ENCODE measurements at regions not wholly inside any gene's neighbourhood (a gene's known extent, or its start where the extent isn't known, plus 50 kb on each side); places are given as distances from the start of the nearest gene placed in this dataset.

DNA sequence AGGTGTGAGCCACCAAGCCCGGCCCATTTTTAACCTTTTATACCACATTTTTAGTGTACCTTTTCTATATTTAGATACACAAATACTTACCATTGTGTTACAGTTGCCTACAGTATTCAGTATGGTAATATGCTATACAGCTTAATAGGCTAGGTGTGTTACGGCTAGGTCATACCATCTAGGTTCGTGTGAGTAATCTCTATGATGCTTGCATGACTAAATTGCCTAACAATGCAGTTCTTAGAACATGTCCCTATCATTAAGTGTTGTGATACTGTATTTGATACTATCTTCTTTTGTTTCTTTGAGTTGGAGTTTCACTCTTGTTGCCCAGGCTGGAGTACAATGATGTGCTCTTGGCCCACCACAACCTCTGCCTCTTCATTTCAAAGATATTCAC lies 387.7 kb upstream of the SASH1 start:
- no peak overlapping the region for H3K27ac ChIP-seq (ENCODE audit: low read depth, low read length)
- TF ChIP-seq TAF7 (optimal IDR thresholded peaks at IDR 0.05; ENCODE audit: borderline replicate concordance, low read depth, low read length) (no peak), TEAD4 (IDR thresholded peaks at IDR 0.05; ENCODE audit: low read depth, low read length) (no peak), JUN (IDR thresholded peaks at IDR 0.05; ENCODE audit: low read depth, low read length) (no peak)
- H3K4ac ChIP-seq (replicated peaks; ENCODE audit: insufficient read length, low read depth, low read length), result no peak overlapping the region
- H3K56ac ChIP-seq (replicated peaks; ENCODE audit: insufficient read length, low read depth, low read length), result no peak overlapping the region
- ChIA-PET POLR2A (ENCODE audit: partially characterized antibody) (no interaction called here), CTCF (ENCODE audit: partially characterized antibody) (interaction anchor here (0.6 kb wide), 1 partner anchor 216 kb away, joined by 3 read pairs; no protein-coding TSS in a partner anchor)
- H3K9me3 ChIP-seq (ENCODE audit: insufficient read depth in 2 of 2, low read depth in 1 of 2, low read length in 1 of 2), result no peaks in the 10 kb centered on the region
- H2BK5ac ChIP-seq (ENCODE audit: low read depth, low read length), result no peak overlapping the region
- FAIRE-seq (no peak), DNase-seq (ENCODE audit: low read depth in 1 of 2, low spot score in 2 of 2) (no peak)
- no peak overlapping the region for H2AFZ ChIP-seq (ENCODE audit: low read length)
- H3K4me1 ChIP-seq (replicated peaks in 1 of 4; ENCODE audit: control insufficient read depth in 3 of 4, insufficient read depth in 4 of 4, low read length in 3 of 4), result no peaks in the 10 kb centered on the region
- no peak overlapping the region for H2BK12ac ChIP-seq (ENCODE audit: low read depth, low read length)
- H3K36me3 ChIP-seq (ENCODE audit: control insufficient read depth in 2 of 4, insufficient read depth in 4 of 4, low read length in 3 of 4), result no peaks in the 10 kb centered on the region
- H3K79me1 ChIP-seq (ENCODE audit: low read depth, low read length), result no peaks in the 10 kb centered on the region
- H4K20me1 ChIP-seq (replicated peaks in 1 of 2; ENCODE audit: control insufficient read depth in 1 of 2, insufficient read depth in 2 of 2, low read length in 2 of 2), result peaks cover 0 to 1% of the 10 kb centered on the region in 2 experiments
- no peak overlapping the region for H3K23ac ChIP-seq (ENCODE audit: insufficient read length)
- H4K91ac ChIP-seq (replicated peaks; ENCODE audit: insufficient read length, low read length), result no peak overlapping the region
- H3K14ac ChIP-seq (ENCODE audit: insufficient read length), result no peak overlapping the region
- WGBS, 2 experiments (ENCODE audit: extremely low coverage in 1 of 2, insufficient coverage in 1 of 2, insufficient read length in 1 of 2, insufficient replicate concordance in 2 of 2, low coverage in 1 of 2, low lambda C conversion rate in 2 of 2, missing lambda C conversion rate in 1 of 2), result 95% methylated on average over 3 of the region's 3 CpGs; no CpG with 5 or more reads in 1 of the 2 experiments
- no peak overlapping the region for H3K18ac ChIP-seq (ENCODE audit: extremely low read depth, low read length)
- H2BK15ac ChIP-seq (ENCODE audit: low read length), result no peak overlapping the region
- no peak overlapping the region for H3K4me2 ChIP-seq (ENCODE audit: insufficient read depth in 1 of 2, low read depth in 2 of 2, low read length in 2 of 2)
- H3K4me3 ChIP-seq (ENCODE audit: extremely low read depth in 1 of 4, insufficient read depth in 2 of 4, low read depth in 3 of 4, low read length in 4 of 4), result no peak overlapping the region
- H3K23me2 ChIP-seq (ENCODE audit: low read depth, low read length), result no peaks in the 10 kb centered on the region
- no peak overlapping the region for H3K9ac ChIP-seq (replicated peaks in 1 of 4; ENCODE audit: extremely low read depth in 1 of 4, low read depth in 3 of 4, low read length in 3 of 4)
- no peaks in the 10 kb centered on the region for H3K27me3 ChIP-seq (replicated peaks in 1 of 4; ENCODE audit: control insufficient read depth in 3 of 4, extremely low read depth in 1 of 4, insufficient read depth in 3 of 4, low read length in 3 of 4)
- H2AK5ac ChIP-seq (ENCODE audit: low read depth, low read length), result no peak overlapping the region
- H4K8ac ChIP-seq (ENCODE audit: extremely low read depth, insufficient read depth, low read length), result no peak overlapping the region
- no peak overlapping the region for H4K5ac ChIP-seq (ENCODE audit: insufficient read length, low read depth, low read length)
- no peaks in the 10 kb centered on the region for H3K79me2 ChIP-seq (ENCODE audit: control insufficient read depth in 1 of 2, insufficient read depth in 2 of 2, low read length in 2 of 2)
- no peak overlapping the region for H2BK120ac ChIP-seq (replicated peaks; ENCODE audit: low read depth, low read length)
- H2BK20ac ChIP-seq (ENCODE audit: low read length), result no peak overlapping the region

Data from H1 (cell line).